NCI-H2029 treated with DMSO at 0.1 percent for 48 hours (cell line): ENCODE measurements at regions not wholly inside any gene's neighbourhood (a gene's known extent, or its start where the extent isn't known, plus 50 kb on each side); places are given as distances from the start of the nearest gene placed in this dataset.

ENCODE experiments used
- DNase-seq: peaks from one replicate; lab custom pipeline; 2025; lab: John Stamatoyannopoulos, UW

GRCh38 chr12:114902665-114903064 lies 218.7 kb upstream of the TBX3 start:
- no peak for DNase-seq

GRCh38 chr12:114901316-114901715 lies 217.3 kb upstream of the TBX3 start:
- no peak for DNase-seq

GRCh38 chr12:114898159-114898558 lies 214.2 kb upstream of the TBX3 start:
- no peak for DNase-seq

GRCh38 chr12:114895827-114896226 lies 211.9 kb upstream of the TBX3 start:
- DNase-seq: no peak

GRCh38 chr12:114895081-114895480 lies 211.1 kb upstream of the TBX3 start:
- no peak for DNase-seq

GRCh38 chr12:114894076-114894475 lies 210.1 kb upstream of the TBX3 start:
- peak; percentile 84 for DNase-seq

GRCh38 chr12:114888928-114889584 lies 205.1 kb upstream of the TBX3 start:
- no peak for DNase-seq

- peak; percentile 7 for DNase-seq
These were observed 204.5 kb upstream of the TBX3 start for GRCh38 chr12:114888448-114888847.

GRCh38 chr12:114885501-114885900 lies 201.5 kb upstream of the TBX3 start:
- DNase-seq: no peak

- no peak for DNase-seq
These were observed 200.6 kb upstream of the TBX3 start for GRCh38 chr12:114884575-114884974.

GRCh38 chr12:114882083-114882482 lies 198.1 kb upstream of the TBX3 start:
- no peak for DNase-seq

- DNase-seq: no peak
These were observed 195.4 kb upstream of the TBX3 start for GRCh38 chr12:114879354-114879753.

GRCh38 chr12:114878781-114879180 lies 194.8 kb upstream of the TBX3 start:
- no peak for DNase-seq

GRCh38 chr12:114876968-114877680 lies 193.1 kb upstream of the TBX3 start:
- no peak for DNase-seq

GRCh38 chr12:114875313-114875712 lies 191.3 kb upstream of the TBX3 start:
- DNase-seq: no peak

GRCh38 chr12:114873656-114874055 lies 189.7 kb upstream of the TBX3 start:
- DNase-seq: no peak

- DNase-seq: no peak
These were observed 185.2 kb upstream of the TBX3 start for GRCh38 chr12:114868995-114869834.

- DNase-seq: no peak
These were observed 182.4 kb upstream of the TBX3 start for GRCh38 chr12:114866331-114866730.

GRCh38 chr12:114864837-114865551 lies 181.0 kb upstream of the TBX3 start:
- no peak for DNase-seq

- DNase-seq: no peak
These were observed 179.9 kb upstream of the TBX3 start for GRCh38 chr12:114863911-114864310.

GRCh38 chr12:114860969-114861368 lies 177.0 kb upstream of the TBX3 start:
- DNase-seq: no peak
